ENCODE measurements at regions not wholly inside any gene's neighbourhood (a gene's known extent, or its start where the extent isn't known, plus 50 kb on each side); places are given as distances from the start of the nearest gene placed in this dataset.

DNA sequence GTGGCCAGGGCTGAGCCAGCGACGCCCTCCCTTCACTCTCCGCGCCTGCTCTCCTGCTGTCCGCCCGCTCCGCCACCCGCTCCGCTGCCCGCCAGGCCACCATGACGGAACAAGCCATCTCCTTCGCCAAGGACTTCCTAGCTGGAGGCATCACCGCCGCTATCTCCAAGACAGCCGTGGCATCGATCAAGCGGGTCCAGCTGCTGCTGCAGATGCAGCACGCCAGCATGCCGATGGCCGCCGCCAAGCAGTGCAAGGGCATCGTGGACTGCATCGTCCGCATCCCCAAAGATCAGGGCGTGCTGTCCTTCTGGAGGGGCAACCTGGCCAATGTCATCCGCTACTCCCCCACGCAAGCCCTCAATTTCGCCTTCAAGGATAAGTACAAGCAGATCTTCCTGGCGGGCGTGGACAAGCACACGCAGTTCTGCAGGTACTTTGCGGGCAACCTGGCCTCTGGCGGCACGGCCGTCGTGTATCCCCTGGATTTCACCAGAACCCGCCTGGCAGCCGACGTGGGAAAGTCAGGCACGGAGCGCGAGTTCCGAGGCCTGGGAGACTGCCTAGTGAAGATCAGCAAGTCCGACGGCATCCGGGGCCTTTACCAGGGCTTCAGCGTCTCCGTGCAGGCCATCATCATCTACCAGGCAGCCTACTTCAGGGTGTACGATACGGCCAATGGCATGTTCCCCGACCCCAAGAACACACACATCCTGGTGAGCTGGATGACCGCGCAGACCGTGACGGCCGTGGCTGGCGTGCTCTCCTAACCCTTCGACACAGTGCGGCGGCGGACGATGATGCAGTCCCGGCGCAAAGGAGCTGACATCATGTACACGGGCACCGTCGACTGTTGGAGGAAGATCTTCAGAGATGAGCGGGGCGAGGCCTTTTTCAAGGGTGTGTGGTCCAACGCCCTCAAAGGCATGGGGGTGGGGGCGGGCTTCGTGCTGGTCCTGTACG, 1130.4 kb upstream of the ACO1 start:
- TF ChIP-seq, protein P1, sequence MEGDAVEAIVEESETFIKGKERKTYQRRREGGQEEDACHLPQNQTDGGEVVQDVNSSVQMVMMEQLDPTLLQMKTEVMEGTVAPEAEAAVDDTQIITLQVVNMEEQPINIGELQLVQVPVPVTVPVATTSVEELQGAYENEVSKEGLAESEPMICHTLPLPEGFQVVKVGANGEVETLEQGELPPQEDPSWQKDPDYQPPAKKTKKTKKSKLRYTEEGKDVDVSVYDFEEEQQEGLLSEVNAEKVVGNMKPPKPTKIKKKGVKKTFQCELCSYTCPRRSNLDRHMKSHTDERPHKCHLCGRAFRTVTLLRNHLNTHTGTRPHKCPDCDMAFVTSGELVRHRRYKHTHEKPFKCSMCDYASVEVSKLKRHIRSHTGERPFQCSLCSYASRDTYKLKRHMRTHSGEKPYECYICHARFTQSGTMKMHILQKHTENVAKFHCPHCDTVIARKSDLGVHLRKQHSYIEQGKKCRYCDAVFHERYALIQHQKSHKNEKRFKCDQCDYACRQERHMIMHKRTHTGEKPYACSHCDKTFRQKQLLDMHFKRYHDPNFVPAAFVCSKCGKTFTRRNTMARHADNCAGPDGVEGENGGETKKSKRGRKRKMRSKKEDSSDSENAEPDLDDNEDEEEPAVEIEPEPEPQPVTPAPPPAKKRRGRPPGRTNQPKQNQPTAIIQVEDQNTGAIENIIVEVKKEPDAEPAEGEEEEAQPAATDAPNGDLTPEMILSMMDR (conservative IDR thresholded peaks at IDR 0.05; ENCODE audit: low read depth, low read length) = no peak
- no peak overlapping the region for H3K4me3 ChIP-seq (ENCODE audit: low read depth, low read length)
- no peak for DNase-seq (ENCODE audit: low read depth)

DNA sequence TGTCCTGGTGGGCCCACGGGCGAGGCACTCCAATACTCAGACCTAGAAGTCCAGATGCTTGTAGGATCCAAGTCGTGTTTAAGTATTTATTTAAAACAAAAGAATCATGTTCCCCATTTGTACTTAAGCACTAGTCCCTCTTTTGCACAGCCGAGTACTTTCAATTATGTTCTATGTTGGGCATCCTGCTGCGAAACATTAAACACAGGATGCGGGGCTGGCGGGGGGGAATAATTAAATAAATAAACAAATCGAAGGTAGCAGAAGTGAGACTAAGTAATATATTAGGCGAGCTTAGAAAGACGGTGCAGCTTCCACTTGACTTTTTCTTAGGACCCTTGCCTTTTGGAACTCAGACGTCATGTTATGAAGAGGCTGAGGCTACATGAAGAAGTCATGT, 1129.2 kb upstream of the ACO1 start:
- H3K4me3 ChIP-seq (ENCODE audit: low read depth, low read length) = peak overlapping the region; percentile 8
- peak; percentile 60 for DNase-seq (ENCODE audit: low read depth)
- TF ChIP-seq, protein P1 (conservative IDR thresholded peaks at IDR 0.05; ENCODE audit: low read depth, low read length) = no peak

DNA sequence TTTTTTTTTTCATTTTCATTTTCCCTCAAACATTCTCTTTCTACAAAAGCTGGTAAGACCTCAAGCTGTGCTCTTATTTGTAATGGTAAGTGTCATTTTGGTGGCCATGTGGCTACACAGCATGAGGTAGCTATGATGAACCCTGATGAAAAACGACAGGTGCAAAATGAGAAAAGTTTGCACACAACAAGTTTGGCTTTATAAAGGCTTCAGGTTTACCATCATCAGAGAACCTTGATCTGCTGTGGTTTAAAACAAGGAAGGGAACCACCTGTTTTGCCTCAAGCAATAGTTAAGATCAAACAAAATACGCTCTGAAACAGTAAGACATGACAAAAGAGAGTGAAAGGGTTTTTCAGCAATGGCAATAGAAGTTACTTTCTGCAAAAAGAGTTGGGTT, 1124.6 kb upstream of the ACO1 start:
- TF ChIP-seq, protein P1 (conservative IDR thresholded peaks at IDR 0.05; ENCODE audit: low read depth, low read length) = no peak
- no peak for DNase-seq (ENCODE audit: low read depth)
- no peak overlapping the region for H3K4me3 ChIP-seq (ENCODE audit: low read depth, low read length)

DNA sequence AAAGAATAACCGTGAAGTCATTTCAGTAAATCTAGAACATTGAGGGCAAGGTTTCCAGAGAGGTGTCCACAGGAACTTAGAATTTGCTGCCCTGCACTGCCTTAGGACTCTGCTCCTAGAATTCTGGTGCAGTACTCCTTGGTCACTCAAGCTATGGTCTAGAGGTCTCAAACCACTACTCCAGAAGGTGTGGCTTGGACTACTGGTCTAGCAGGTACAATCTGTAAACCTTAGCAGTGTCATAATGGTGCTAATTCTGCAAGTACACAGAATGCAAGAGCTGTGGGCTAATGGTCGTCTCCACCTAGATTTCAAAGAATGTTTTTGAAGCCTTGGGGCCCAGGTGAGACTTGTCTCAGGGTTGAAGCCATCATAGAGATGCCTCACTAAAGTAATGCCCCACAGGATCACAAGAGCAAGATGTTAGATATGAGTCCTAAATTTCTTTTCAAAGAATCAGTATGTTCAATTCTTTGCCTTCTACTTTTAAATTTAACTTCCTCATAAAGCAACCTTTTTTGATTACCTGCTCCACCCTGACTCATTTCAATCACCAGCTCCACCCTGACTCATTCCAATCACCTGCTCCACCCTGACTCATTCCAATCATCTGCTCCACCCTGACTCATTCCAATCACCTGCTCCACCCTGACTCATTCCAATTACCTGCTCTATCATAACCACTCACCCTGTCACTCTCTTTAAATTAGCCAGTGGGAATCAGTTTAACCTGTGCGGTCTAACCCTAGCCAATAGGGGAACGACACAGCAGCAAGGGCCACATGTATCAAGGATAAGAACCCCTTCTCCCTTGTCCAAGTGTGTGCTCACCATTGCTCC, 1111.8 kb upstream of the ACO1 start:
- H3K4me3 ChIP-seq (ENCODE audit: low read depth, low read length) = no peak overlapping the region
- TF ChIP-seq, protein P1 (conservative IDR thresholded peaks at IDR 0.05; ENCODE audit: low read depth, low read length) = no peak
- no peak for DNase-seq (ENCODE audit: low read depth)

DNA sequence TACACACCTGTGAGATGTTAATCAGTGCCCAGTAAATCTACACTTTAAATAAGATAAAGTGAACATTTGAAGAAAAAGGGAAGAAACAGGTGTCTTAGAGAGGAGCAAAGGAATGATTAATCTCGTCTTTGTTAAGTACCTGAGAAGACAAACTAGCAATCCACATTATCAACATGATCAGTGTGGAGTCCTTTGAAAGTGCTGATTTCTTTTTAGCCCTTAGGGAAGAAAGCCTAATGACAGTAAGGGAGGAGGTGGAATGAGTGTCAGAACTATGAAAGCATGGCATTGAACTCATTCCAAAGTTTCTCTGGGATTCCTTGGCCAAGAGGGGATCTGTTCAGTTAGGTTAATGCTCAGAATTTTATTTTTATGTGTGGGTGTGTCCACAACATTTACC, 1109.0 kb upstream of the ACO1 start:
- no peak overlapping the region for H3K4me3 ChIP-seq (ENCODE audit: low read depth, low read length)
- TF ChIP-seq, protein P1 (conservative IDR thresholded peaks at IDR 0.05; ENCODE audit: low read depth, low read length) = no peak
- no peak for DNase-seq (ENCODE audit: low read depth)

DNA sequence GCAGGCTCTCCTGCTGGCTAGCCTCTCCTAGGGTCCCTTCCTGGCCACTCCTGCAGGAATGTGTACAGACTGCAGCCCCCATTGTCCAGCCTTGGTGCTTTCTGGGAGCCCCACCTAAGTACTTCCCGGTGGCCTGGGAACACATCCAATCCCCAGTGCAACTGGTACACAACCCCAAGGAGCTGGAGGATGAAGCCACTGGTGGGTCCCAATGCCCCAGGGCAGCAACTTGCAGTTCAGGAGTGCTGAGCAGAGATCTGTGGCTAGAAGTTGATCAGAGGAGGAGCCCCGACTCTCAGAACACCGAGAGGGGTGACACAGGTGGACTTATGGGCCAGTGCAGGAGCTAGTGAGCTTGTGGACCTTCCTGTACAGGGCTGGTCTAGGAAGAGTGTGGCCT, 1093.7 kb upstream of the ACO1 start:
- DNase-seq (ENCODE audit: low read depth) = no peak
- TF ChIP-seq, protein P1 (conservative IDR thresholded peaks at IDR 0.05; ENCODE audit: low read depth, low read length) = no peak
- no peak overlapping the region for H3K4me3 ChIP-seq (ENCODE audit: low read depth, low read length)

Data from choroid plexus epithelial cell (primary cell).